ENCODE measurements at regions not wholly inside any gene's neighbourhood (a gene's known extent, or its start where the extent isn't known, plus 50 kb on each side); places are given as distances from the start of the nearest gene placed in this dataset.

- Mint-ChIP-seq H3K4me3 (no peak overlapping the region), H3K27ac (no peak overlapping the region), H3K4me1 (no peaks in the 10 kb centered on the region), H3K27me3 (no peaks in the 10 kb centered on the region), H3K9me3 (ENCODE audit: insufficient read depth) (no peaks in the 10 kb centered on the region)
- Histone ChIP-seq H3K9ac (ENCODE audit: low read length) (no peak overlapping the region), H2AFZ (ENCODE audit: insufficient read depth, low read depth, low read length, poor library complexity, severe bottlenecking) (no peak overlapping the region), H3K79me2 (ENCODE audit: control insufficient read depth, insufficient read depth, low read length) (no peaks in the 10 kb centered on the region), H3K4me2 (replicated peaks; ENCODE audit: low read depth, low read length, poor library complexity, severe bottlenecking) (no peak overlapping the region), H3K27ac (ENCODE audit: low read length in 2 of 2) (no peak overlapping the region), H3K27me3 (replicated peaks in 1 of 4; ENCODE audit: control extremely low read depth in 1 of 4, control insufficient read depth in 3 of 4, insufficient read depth in 4 of 4, low read length in 3 of 4) (no peaks in the 10 kb centered on the region), H3K36me3 (replicated peaks in 1 of 2; ENCODE audit: control extremely low read depth in 1 of 2, control insufficient read depth in 1 of 2, extremely low read depth in 1 of 2, insufficient read depth in 2 of 2, low read length in 1 of 2) (no peaks in the 10 kb centered on the region), H3K4me1 (ENCODE audit: control insufficient read depth in 2 of 2, insufficient read depth in 2 of 2, low read length in 2 of 2) (no peaks in the 10 kb centered on the region), H3K9me3 (ENCODE audit: control extremely low read depth in 1 of 3, control insufficient read depth in 2 of 3, insufficient read depth in 1 of 3, low read length in 2 of 3) (peaks cover 0 to 11% (median 0%) of the 10 kb centered on the region in 3 donors), H4K20me1 (ENCODE audit: control insufficient read depth, insufficient read depth, low read length, poor library complexity, severe bottlenecking) (no peaks in the 10 kb centered on the region), H3K4me3 (ENCODE audit: control extremely low read depth in 1 of 5, extremely low read depth in 1 of 5, insufficient read depth in 1 of 5, low read depth in 2 of 5, low read length in 4 of 5) (no peak overlapping the region)
- TF ChIP-seq EZH2 (IDR thresholded peaks at IDR 0.05; ENCODE audit: borderline replicate concordance, insufficient read depth, low read depth, low read length, poor library complexity, severe bottlenecking): no peak
- no peak for TF ChIP-seq CTCF (IDR thresholded peaks at IDR 0.05)
- no peak for DNase-seq
- CTCF ChIA-PET: no interaction called here
- ATAC-seq (ENCODE audit: low read depth): no peak
- POLR2A ChIA-PET: no interaction called here
- WGBS (ENCODE audit: insufficient coverage): 80% methylated on average over 6 of the region's 8 CpGs
- intact Hi-C loops (cut with micrococcal nuclease): no loop called here
Observed at GRCh38 chrX:828411-828959, 197.9 kb downstream of the SHOX start.

GRCh38 chrX:826448-826847 lies 195.9 kb downstream of the SHOX start:
- Histone ChIP-seq H3K27ac (ENCODE audit: low read length in 2 of 2) (no peak overlapping the region), H3K9ac (ENCODE audit: low read length) (no peak overlapping the region), H3K9me3 (ENCODE audit: control extremely low read depth in 1 of 3, control insufficient read depth in 2 of 3, insufficient read depth in 1 of 3, low read length in 2 of 3) (peaks cover 0 to 5% (median 2%) of the 10 kb centered on the region in 3 donors), H3K36me3 (replicated peaks in 1 of 2; ENCODE audit: control extremely low read depth in 1 of 2, control insufficient read depth in 1 of 2, extremely low read depth in 1 of 2, insufficient read depth in 2 of 2, low read length in 1 of 2) (no peaks in the 10 kb centered on the region), H2AFZ (ENCODE audit: insufficient read depth, low read depth, low read length, poor library complexity, severe bottlenecking) (no peak overlapping the region), H3K4me2 (replicated peaks; ENCODE audit: low read depth, low read length, poor library complexity, severe bottlenecking) (no peak overlapping the region), H4K20me1 (ENCODE audit: control insufficient read depth, insufficient read depth, low read length, poor library complexity, severe bottlenecking) (no peaks in the 10 kb centered on the region), H3K79me2 (ENCODE audit: control insufficient read depth, insufficient read depth, low read length) (no peaks in the 10 kb centered on the region), H3K4me3 (ENCODE audit: control extremely low read depth in 1 of 5, extremely low read depth in 1 of 5, insufficient read depth in 1 of 5, low read depth in 2 of 5, low read length in 4 of 5) (no peak overlapping the region), H3K4me1 (ENCODE audit: control insufficient read depth in 2 of 2, insufficient read depth in 2 of 2, low read length in 2 of 2) (no peaks in the 10 kb centered on the region), H3K27me3 (replicated peaks in 1 of 4; ENCODE audit: control extremely low read depth in 1 of 4, control insufficient read depth in 3 of 4, insufficient read depth in 4 of 4, low read length in 3 of 4) (no peaks in the 10 kb centered on the region)
- TF ChIP-seq CTCF (IDR thresholded peaks at IDR 0.05) (no peak), EZH2 (IDR thresholded peaks at IDR 0.05; ENCODE audit: borderline replicate concordance, insufficient read depth, low read depth, low read length, poor library complexity, severe bottlenecking) (no peak)
- ATAC-seq (ENCODE audit: low read depth): no peak
- Mint-ChIP-seq H3K4me1 (no peaks in the 10 kb centered on the region), H3K4me3 (no peak overlapping the region), H3K27ac (no peak overlapping the region), H3K9me3 (ENCODE audit: insufficient read depth) (peaks cover 4% of the 10 kb centered on the region), H3K27me3 (no peaks in the 10 kb centered on the region)
- no peak for DNase-seq
- intact Hi-C loops (cut with micrococcal nuclease): no loop called here
- 81% methylated on average over 6 of the region's 9 CpGs for WGBS (ENCODE audit: insufficient coverage)
- POLR2A ChIA-PET: no interaction called here
- CTCF ChIA-PET: no interaction called here
